H9 (cell line): ENCODE measurements at regions not wholly inside any gene's neighbourhood (a gene's known extent, or its start where the extent isn't known, plus 50 kb on each side); places are given as distances from the start of the nearest gene placed in this dataset.

ENCODE experiments used
- DNase-seq: peaks from one replicate; pipeline ENCODE4 v3.0.0-alpha.2; 2017
- H2AFZ ChIP-seq: one replicate; pipeline ENCODE4 v1.6.1; 2013; ENCODE audit warnings: mild to moderate bottlenecking, low read length, control low read depth, moderate library complexity
- H2AK5ac ChIP-seq: 2 replicates; pipeline ENCODE4 v1.6.1; 2013; ENCODE audit warnings: low read length, control low read depth, mixed read lengths; ENCODE audit not compliant: insufficient read length
- H2BK120ac ChIP-seq: one replicate; pipeline ENCODE4 v1.6.1; 2013; ENCODE audit warnings: low read depth, mild to moderate bottlenecking, low read length, control low read depth, inconsistent platforms; ENCODE audit not compliant: poor library complexity, severe bottlenecking
- H2BK12ac ChIP-seq: 2 replicates; pipeline ENCODE4 v1.6.1; 2013; ENCODE audit warnings: low read length, control low read depth, mixed read lengths, low read depth; ENCODE audit not compliant: insufficient read length
- H2BK15ac ChIP-seq: 2 replicates; pipeline ENCODE4 v1.6.1; 2013; ENCODE audit warnings: low read depth, low read length, control low read depth
- H2BK20ac ChIP-seq: one replicate; pipeline ENCODE4 v1.6.1; 2013; ENCODE audit warnings: low read depth, mild to moderate bottlenecking, low read length, control low read depth, inconsistent platforms; ENCODE audit not compliant: poor library complexity, severe bottlenecking
- H2BK5ac ChIP-seq: 2 replicates; pipeline ENCODE4 v1.6.1; 2013; ENCODE audit warnings: low read length, control low read depth, mixed read lengths; ENCODE audit not compliant: insufficient read length
- H3K14ac ChIP-seq: 2 replicates; pipeline ENCODE4 v1.6.1; 2013; ENCODE audit warnings: low read length, control low read depth; ENCODE audit not compliant: insufficient read depth
- H3K18ac ChIP-seq: 2 replicates; pipeline ENCODE4 v1.6.1; 2013; ENCODE audit warnings: low read depth, mild to moderate bottlenecking, mixed read lengths, low read length, control low read depth; ENCODE audit not compliant: insufficient read length
- H3K23ac ChIP-seq: 2 replicates; pipeline ENCODE4 v1.6.1; 2013; ENCODE audit warnings: low read length, control low read depth, mixed read lengths, low read depth; ENCODE audit not compliant: insufficient read length
- H3K23me2 ChIP-seq: 2 replicates; pipeline ENCODE4 v1.6.1; 2013; ENCODE audit warnings: low read depth, mild to moderate bottlenecking, mixed read lengths, low read length, control low read depth; ENCODE audit not compliant: insufficient read length, poor library complexity, severe bottlenecking
- H3K27ac ChIP-seq: 2 replicates; pipeline ENCODE4 v1.5.1; 2013; ENCODE audit warnings: low read length, control low read depth, mixed read lengths, low read depth; ENCODE audit not compliant: insufficient read length
- H3K27me3 ChIP-seq: 2 replicates; pipeline ENCODE4 v1.6.1; 2013; ENCODE audit warnings: low read length, control low read depth, inconsistent platforms; ENCODE audit not compliant: insufficient read depth
- H3K4ac ChIP-seq: 2 replicates; pipeline ENCODE4 v1.6.1; 2013; ENCODE audit warnings: low read depth, mild to moderate bottlenecking, control low read depth, inconsistent platforms, low read length, moderate library complexity
- H3K4me1 ChIP-seq: 2 replicates; pipeline ENCODE4 v1.6.1; 2013; ENCODE audit warnings: low read length, control low read depth, inconsistent platforms; ENCODE audit not compliant: insufficient read depth
- H3K4me2 ChIP-seq: 2 replicates; pipeline ENCODE4 v1.6.1; 2013; ENCODE audit warnings: low read length, control low read depth, mixed read lengths; ENCODE audit not compliant: insufficient read length, insufficient read depth
- H3K56ac ChIP-seq: 2 replicates; pipeline ENCODE4 v1.6.1; 2013; ENCODE audit warnings: low read depth, mild to moderate bottlenecking, mixed read lengths, low read length, control low read depth; ENCODE audit not compliant: insufficient read length
- H3K79me1 ChIP-seq: 2 replicates; pipeline ENCODE4 v1.6.1; 2013; ENCODE audit warnings: low read depth, mild to moderate bottlenecking, moderate library complexity, low read length, control low read depth, inconsistent platforms; ENCODE audit not compliant: insufficient read depth, poor library complexity, severe bottlenecking
- H3K79me2 ChIP-seq: 2 replicates; pipeline ENCODE4 v1.6.1; 2013; ENCODE audit warnings: low read length, control low read depth, inconsistent platforms; ENCODE audit not compliant: insufficient read depth
- H3K9ac ChIP-seq: 2 replicates; pipeline ENCODE4 v1.6.1; 2013; ENCODE audit warnings: low read length, control low read depth, mixed read lengths; ENCODE audit not compliant: insufficient read length; ENCODE audit errors: extremely low read depth
- H3K9me3 ChIP-seq: one replicate; pipeline ENCODE4 v1.6.1; 2013; ENCODE audit warnings: low read depth, low read length, inconsistent platforms; ENCODE audit not compliant: control insufficient read depth
- H3T11ph ChIP-seq: one replicate; pipeline ENCODE4 v1.6.1; 2013; ENCODE audit warnings: mild to moderate bottlenecking, low read length, control low read depth, inconsistent platforms
- H4K20me1 ChIP-seq: one replicate; pipeline ENCODE4 v1.6.1; 2013; ENCODE audit not compliant: control insufficient read depth, insufficient read length, insufficient read depth
- H4K5ac ChIP-seq: 2 replicates; pipeline ENCODE4 v1.6.1; 2013; ENCODE audit warnings: low read depth, mild to moderate bottlenecking, mixed read lengths, low read length, control low read depth; ENCODE audit not compliant: insufficient read length
- H4K8ac ChIP-seq: replicated peaks from 2 replicates; pipeline ENCODE4 v1.6.1; 2013; ENCODE audit warnings: low read length, control low read depth, mixed read lengths, low read depth; ENCODE audit not compliant: insufficient read length
- H4K91ac ChIP-seq: 2 replicates; pipeline ENCODE4 v1.6.1; 2013; ENCODE audit warnings: low read depth, mild to moderate bottlenecking, moderate library complexity, mixed read lengths, low read length, control low read depth; ENCODE audit not compliant: insufficient read length
- H3K27ac Mint-ChIP-seq, 3 experiments: 2 replicates in 2 of 3; 3 replicates in 1 of 3; pipeline ENCODE4 v1.8.0; 2020 to 2021; ENCODE audit warnings: mixed read lengths in 3 of 3, mild to moderate bottlenecking in 1 of 3, moderate library complexity in 1 of 3
- H3K27me3 Mint-ChIP-seq: 2 replicates; pipeline ENCODE4 v1.8.0; 2021; ENCODE audit warnings: low read depth, mild to moderate bottlenecking, moderate library complexity, mixed read lengths
- H3K36me3 Mint-ChIP-seq, 3 experiments: 2 replicates in 2 of 3; 3 replicates in 1 of 3; pipeline ENCODE4 v1.8.0; 2020 to 2021; ENCODE audit warnings: low read depth in 3 of 3, mixed read lengths in 3 of 3; ENCODE audit not compliant: insufficient read depth in 1 of 3
- H3K4me1 Mint-ChIP-seq, 2 experiments: 2 replicates each; pipeline ENCODE4 v1.8.0; 2020; ENCODE audit warnings: mixed read lengths in 2 of 2
- H3K4me3 Mint-ChIP-seq, 2 experiments: 2 replicates in 1 of 2; 3 replicates in 1 of 2; pipeline ENCODE4 v1.8.0; 2020 to 2021; ENCODE audit warnings: mild to moderate bottlenecking in 2 of 2, mixed read lengths in 2 of 2, moderate library complexity in 1 of 2
- H3K9me3 Mint-ChIP-seq, 2 experiments: 2 replicates in 1 of 2; 3 replicates in 1 of 2; pipeline ENCODE4 v1.8.0; 2020; ENCODE audit warnings: mild to moderate bottlenecking in 2 of 2, mixed read lengths in 2 of 2, moderate library complexity in 1 of 2
- CTCF ChIP-seq: fragments of 200-600 bp; sonication (generic); conservative IDR thresholded peaks from 3 replicates; pipeline ENCODE4 v1.8.0; 2021; ENCODE audit warnings: antibody characterized with exemption, mild to moderate bottlenecking
- WGBS: extraction: QIAGEN DNeasy Blood & Tissue Kit; methylation state at CpG from one replicate; pipeline ENCODE4 v1.1.7; 2013; ENCODE audit warnings: missing lambda C conversion rate, low lambda C conversion rate, mixed read lengths; ENCODE audit not compliant: insufficient read length; ENCODE audit errors: extremely low coverage; 5-methylcytosine and 5-hydroxymethylcytosine counted together

DNA sequence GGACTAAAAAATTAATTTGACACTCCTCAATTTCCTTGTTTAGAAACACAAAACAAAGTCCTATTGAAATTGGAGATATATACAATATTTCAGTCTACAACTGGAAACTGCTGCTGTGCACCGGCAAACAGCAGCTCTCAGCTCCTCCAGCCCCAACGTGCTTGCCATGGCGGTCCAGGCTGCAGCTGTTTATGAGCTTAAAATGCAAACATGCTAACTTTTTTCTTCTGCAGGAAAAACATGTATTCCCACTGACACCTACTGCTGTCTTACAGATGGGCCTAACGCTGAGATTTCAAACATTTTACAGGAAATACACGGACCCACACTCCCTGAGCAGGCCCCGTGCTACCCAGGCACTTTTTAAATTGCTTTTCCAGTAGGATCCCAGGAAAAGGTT, 195.5 kb downstream of the BCL11A start:
- no peak overlapping the region for H2BK5ac ChIP-seq
- no peaks in the 10 kb centered on the region for H3K23me2 ChIP-seq
- no peaks in the 10 kb centered on the region; the same call in 1 of the 2 replicates for H3K27me3 Mint-ChIP-seq
- no peak overlapping the region for H2BK15ac ChIP-seq
- no peaks in the 10 kb centered on the region for H3K27me3 ChIP-seq
- H3K9ac ChIP-seq = no peak overlapping the region
- no peaks in the 10 kb centered on the region for H3K9me3 ChIP-seq
- no peaks in the 10 kb centered on the region for H3K79me2 ChIP-seq
- H2AK5ac ChIP-seq = no peak overlapping the region
- H3K27ac Mint-ChIP-seq = no peak overlapping the region
- H3K4ac ChIP-seq = no peak overlapping the region
- WGBS = no CpG with 5 or more reads among the region's 6 CpGs
- no peak overlapping the region for H2BK120ac ChIP-seq
- peaks cover 2% of the 10 kb centered on the region; the same call in 1 of the 2 replicates for H3K4me1 ChIP-seq
- no peak overlapping the region for H3T11ph ChIP-seq
- H3K14ac ChIP-seq = no peak overlapping the region
- TF ChIP-seq CTCF = no peak
- H3K23ac ChIP-seq = no peak overlapping the region
- no peak for DNase-seq
- H2BK12ac ChIP-seq = no peak overlapping the region
- H3K4me1 Mint-ChIP-seq = peaks cover 11 to 20% of the 10 kb centered on the region in 2 experiments
- H3K9me3 Mint-ChIP-seq = no peaks in the 10 kb centered on the region; a peak in 1 of 5 replicates
- no peak overlapping the region for H3K56ac ChIP-seq
- H4K20me1 ChIP-seq = no peaks in the 10 kb centered on the region
- no peak overlapping the region for H3K4me2 ChIP-seq
- no peak overlapping the region for H4K8ac ChIP-seq
- no peak overlapping the region for H2AFZ ChIP-seq
- H3K18ac ChIP-seq = no peak overlapping the region
- H4K5ac ChIP-seq = no peak overlapping the region
- H2BK20ac ChIP-seq = no peak overlapping the region
- H3K27ac ChIP-seq = no peak overlapping the region
- H3K36me3 Mint-ChIP-seq = no peaks in the 10 kb centered on the region
- H4K91ac ChIP-seq = no peak overlapping the region
- no peak overlapping the region for H3K4me3 Mint-ChIP-seq
- no peaks in the 10 kb centered on the region for H3K79me1 ChIP-seq
